A204.1 (cell line): ENCODE measurements at regions not wholly inside any gene's neighbourhood (a gene's known extent, or its start where the extent isn't known, plus 50 kb on each side); places are given as distances from the start of the nearest gene placed in this dataset.
"Not testable (repeated sequence)": the region's sequence is repeated elsewhere in the genome, so short reads cannot be mapped to it uniquely, and the experiment has no call there.

Source experiments
- FAIRE-seq: peaks from 2 replicates; lab custom pipeline; 2012; peaks lifted over from hg19 to GRCh38; lab: Jason Lieb, UNC

GRCh38 chr1:157288492-157288891 is 150.3 kb upstream of the ETV3 start:
- no peak for FAIRE-seq

GRCh38 chr1:157288006-157288405 is 149.8 kb upstream of the ETV3 start:
- FAIRE-seq = no peak

GRCh38 chr1:157287462-157287861 is 149.3 kb upstream of the ETV3 start:
- FAIRE-seq = no peak

- FAIRE-seq = no peak
Measured at GRCh38 chr1:157286646-157287420, 148.6 kb upstream of the ETV3 start.

GRCh38 chr1:157286096-157286495 is 147.9 kb upstream of the ETV3 start:
- FAIRE-seq = no peak

GRCh38 chr1:157284451-157284850 is 146.3 kb upstream of the ETV3 start:
- no peak for FAIRE-seq

GRCh38 chr1:157279802-157280140 is 141.6 kb upstream of the ETV3 start:
- no peak for FAIRE-seq

GRCh38 chr1:157279138-157279801 is 141.1 kb upstream of the ETV3 start:
- no peak for FAIRE-seq

GRCh38 chr1:157278383-157279137 is 140.4 kb upstream of the ETV3 start:
- no peak for FAIRE-seq

- no peak for FAIRE-seq
Measured at GRCh38 chr1:157277913-157278312, 139.7 kb upstream of the ETV3 start.

GRCh38 chr1:157277281-157277680 is 139.1 kb upstream of the ETV3 start:
- FAIRE-seq = no peak

- no peak for FAIRE-seq
Measured at GRCh38 chr1:157274698-157275534, 136.7 kb upstream of the ETV3 start.

GRCh38 chr1:157272729-157273524 is 134.7 kb upstream of the ETV3 start:
- no peak for FAIRE-seq

- no peak for FAIRE-seq
Measured at GRCh38 chr1:157272264-157272663, 134.1 kb upstream of the ETV3 start.

- FAIRE-seq = no peak
Measured at GRCh38 chr1:157270705-157271274, 132.6 kb upstream of the ETV3 start.

- FAIRE-seq = no peak
Measured at GRCh38 chr1:157269656-157270375, 131.6 kb upstream of the ETV3 start.

- FAIRE-seq = no peak
Measured at GRCh38 chr1:157262891-157263290, 124.7 kb upstream of the ETV3 start.

GRCh38 chr1:157262422-157262821 is 124.2 kb upstream of the ETV3 start:
- no peak for FAIRE-seq

- FAIRE-seq = not testable (repeated sequence)
Measured at GRCh38 chr1:157255891-157256290, 117.7 kb upstream of the ETV3 start.

GRCh38 chr1:157254183-157254582 is 116.0 kb upstream of the ETV3 start:
- FAIRE-seq = not testable (repeated sequence)
